Activated CD8-positive, alpha-beta T cell treated with anti-CD3 and anti-CD28 coated beads, Interleukin-2, amount 10 ng/mL, durations not matched to agents 7 days and 5 days (primary cell): ENCODE measurements at regions not wholly inside any gene's neighbourhood (a gene's known extent, or its start where the extent isn't known, plus 50 kb on each side); places are given as distances from the start of the nearest gene placed in this dataset.
"Not testable (repeated sequence)": the region's sequence is repeated elsewhere in the genome, so short reads cannot be mapped to it uniquely, and the experiment has no call there.

ENCODE experiments used
- ATAC-seq: fragments of 150-1000 bp; cut with Tn5 transposase; one replicate; pipeline ENCODE4 v1.10.0; 2021; ENCODE audit warnings: moderate library complexity
- CTCF ChIA-PET: fragments of 350-600 bp; sonication (Branson Sonifier 250); formaldehyde crosslinking; loops from one replicate; lab custom pipeline; 2021; ENCODE audit warnings: antibody characterized with exemption; lab: Charles Lee
- POLR2A ChIA-PET: fragments of 350-600 bp; sonication (Branson Sonifier 250); formaldehyde crosslinking; loops from one replicate; lab custom pipeline; 2021; ENCODE audit warnings: antibody characterized with exemption; lab: Charles Lee
- DNase-seq: peaks from one replicate; pipeline ENCODE4 v3.0.0-alpha.2; 2020
- H3K27ac Mint-ChIP-seq: one replicate; pipeline ENCODE4 v1.8.0; 2021; ENCODE audit warnings: mild to moderate bottlenecking, mixed read lengths
- H3K27me3 Mint-ChIP-seq: one replicate; pipeline ENCODE4 v1.8.0; 2021; ENCODE audit warnings: low read depth, mixed read lengths
- H3K36me3 Mint-ChIP-seq: one replicate; pipeline ENCODE4 v1.8.0; 2021; ENCODE audit warnings: low read depth, mixed read lengths
- H3K4me1 Mint-ChIP-seq: one replicate; pipeline ENCODE4 v1.8.0; 2021; ENCODE audit warnings: low read depth, mixed read lengths
- H3K4me3 Mint-ChIP-seq: one replicate; pipeline ENCODE4 v1.8.0; 2021; ENCODE audit warnings: mild to moderate bottlenecking, mixed read lengths
- H3K9me3 Mint-ChIP-seq: one replicate; pipeline ENCODE4 v1.8.0; 2022; ENCODE audit warnings: mixed read lengths; ENCODE audit not compliant: insufficient read depth

- ATAC-seq, H3K4me1 Mint-ChIP-seq, H3K9me3 Mint-ChIP-seq, DNase-seq, POLR2A ChIA-PET, H3K27ac Mint-ChIP-seq, H3K27me3 Mint-ChIP-seq, H3K4me3 Mint-ChIP-seq, H3K36me3 Mint-ChIP-seq, CTCF ChIA-PET: not testable (repeated sequence)
These were observed 1157.1 kb downstream of the NAALADL2 start for GRCh38 chr3:176016203-176016602.

GRCh38 chr3:176015228-176015627, 1156.1 kb downstream of the NAALADL2 start:
- DNase-seq, H3K27ac Mint-ChIP-seq, POLR2A ChIA-PET, H3K36me3 Mint-ChIP-seq, CTCF ChIA-PET, H3K27me3 Mint-ChIP-seq, H3K4me1 Mint-ChIP-seq, H3K4me3 Mint-ChIP-seq, H3K9me3 Mint-ChIP-seq, ATAC-seq: not testable (repeated sequence)

GRCh38 chr3:176009256-176009655, 1150.1 kb downstream of the NAALADL2 start:
- no peaks in the 10 kb centered on the region for H3K36me3 Mint-ChIP-seq
- POLR2A ChIA-PET: no interaction called here
- CTCF ChIA-PET: no interaction called here
- H3K27ac Mint-ChIP-seq: no peak overlapping the region
- DNase-seq (no peak), ATAC-seq (no peak)
- H3K9me3 Mint-ChIP-seq: peaks cover under 1% of the 10 kb centered on the region
- no peaks in the 10 kb centered on the region for H3K4me1 Mint-ChIP-seq
- H3K27me3 Mint-ChIP-seq: no peaks in the 10 kb centered on the region
- no peak overlapping the region for H3K4me3 Mint-ChIP-seq

- POLR2A ChIA-PET: no interaction called here
- Mint-ChIP-seq H3K27ac (no peak overlapping the region), H3K4me3 (no peak overlapping the region), H3K4me1 (no peaks in the 10 kb centered on the region), H3K9me3 (peaks cover 9% of the 10 kb centered on the region), H3K36me3 (no peaks in the 10 kb centered on the region), H3K27me3 (no peaks in the 10 kb centered on the region)
- no peak for ATAC-seq
- no peak for DNase-seq
- CTCF ChIA-PET: no interaction called here
These were observed 1146.4 kb downstream of the NAALADL2 start for GRCh38 chr3:176005564-176005963.

GRCh38 chr3:175989161-175989560, 1130.0 kb downstream of the NAALADL2 start:
- ChIA-PET POLR2A (no interaction called here), CTCF (no interaction called here)
- Mint-ChIP-seq H3K4me1 (no peaks in the 10 kb centered on the region), H3K27ac (no peak overlapping the region), H3K36me3 (no peaks in the 10 kb centered on the region), H3K27me3 (no peaks in the 10 kb centered on the region), H3K4me3 (no peak overlapping the region), H3K9me3 (peaks cover 10% of the 10 kb centered on the region)
- ATAC-seq: no peak
- DNase-seq: no peak

GRCh38 chr3:175988401-175988800, 1129.3 kb downstream of the NAALADL2 start:
- no peaks in the 10 kb centered on the region for H3K27me3 Mint-ChIP-seq
- DNase-seq (no peak), ATAC-seq (no peak)
- ChIA-PET POLR2A (no interaction called here), CTCF (no interaction called here)
- no peak overlapping the region for H3K4me3 Mint-ChIP-seq
- H3K4me1 Mint-ChIP-seq: no peaks in the 10 kb centered on the region
- peaks cover 10% of the 10 kb centered on the region for H3K9me3 Mint-ChIP-seq
- H3K36me3 Mint-ChIP-seq: no peaks in the 10 kb centered on the region
- H3K27ac Mint-ChIP-seq: no peak overlapping the region

GRCh38 chr3:175985781-175986180, 1126.6 kb downstream of the NAALADL2 start:
- Mint-ChIP-seq H3K36me3 (no peaks in the 10 kb centered on the region), H3K4me1 (no peaks in the 10 kb centered on the region), H3K4me3 (no peak overlapping the region), H3K27me3 (no peaks in the 10 kb centered on the region), H3K27ac (no peak overlapping the region), H3K9me3 (peaks cover 16% of the 10 kb centered on the region)
- CTCF ChIA-PET: no interaction called here
- no peak for DNase-seq
- POLR2A ChIA-PET: no interaction called here
- ATAC-seq: no peak

GRCh38 chr3:175983379-175983778, 1124.2 kb downstream of the NAALADL2 start:
- POLR2A ChIA-PET: no interaction called here
- Mint-ChIP-seq H3K9me3 (peaks cover 23% of the 10 kb centered on the region), H3K4me3 (no peak overlapping the region), H3K27me3 (no peaks in the 10 kb centered on the region), H3K4me1 (no peaks in the 10 kb centered on the region), H3K36me3 (no peaks in the 10 kb centered on the region), H3K27ac (no peak overlapping the region)
- no peak for DNase-seq
- ATAC-seq: no peak
- CTCF ChIA-PET: no interaction called here

GRCh38 chr3:175980486-175981090, 1121.5 kb downstream of the NAALADL2 start:
- Mint-ChIP-seq H3K4me3 (no peak overlapping the region), H3K27ac (no peak overlapping the region), H3K4me1 (no peaks in the 10 kb centered on the region), H3K9me3 (peaks cover 28% of the 10 kb centered on the region), H3K27me3 (no peaks in the 10 kb centered on the region), H3K36me3 (no peaks in the 10 kb centered on the region)
- no peak for DNase-seq
- ATAC-seq: no peak
- ChIA-PET POLR2A (no interaction called here), CTCF (no interaction called here)

- no peak for ATAC-seq
- no peaks in the 10 kb centered on the region for H3K36me3 Mint-ChIP-seq
These were observed 1119.0 kb downstream of the NAALADL2 start for GRCh38 chr3:175977968-175978752.

GRCh38 chr3:175969456-175969855, 1110.3 kb downstream of the NAALADL2 start:
- Mint-ChIP-seq H3K4me1 (no peaks in the 10 kb centered on the region), H3K36me3 (no peaks in the 10 kb centered on the region), H3K27ac (no peak overlapping the region), H3K27me3 (no peaks in the 10 kb centered on the region), H3K9me3 (peaks cover 10% of the 10 kb centered on the region), H3K4me3 (no peak overlapping the region)
- POLR2A ChIA-PET: no interaction called here
- CTCF ChIA-PET: no interaction called here
- ATAC-seq (no peak), DNase-seq (no peak)

More at GRCh38 chr3:175977968-175978752, 1119.0 kb downstream of the NAALADL2 start:
- DNase-seq: no peak
- POLR2A ChIA-PET: no interaction called here
- no peak overlapping the region for H3K4me3 Mint-ChIP-seq
- peaks cover 21% of the 10 kb centered on the region for H3K9me3 Mint-ChIP-seq
- no peaks in the 10 kb centered on the region for H3K4me1 Mint-ChIP-seq
- CTCF ChIA-PET: no interaction called here
- H3K27me3 Mint-ChIP-seq: no peaks in the 10 kb centered on the region
- no peak overlapping the region for H3K27ac Mint-ChIP-seq

- H3K4me1 Mint-ChIP-seq: no peaks in the 10 kb centered on the region
- CTCF ChIA-PET: no interaction called here
- no peaks in the 10 kb centered on the region for H3K36me3 Mint-ChIP-seq
- no peak for ATAC-seq
- POLR2A ChIA-PET: no interaction called here
- H3K27me3 Mint-ChIP-seq: no peaks in the 10 kb centered on the region
- H3K27ac Mint-ChIP-seq: no peak overlapping the region
- peaks cover 12% of the 10 kb centered on the region for H3K9me3 Mint-ChIP-seq
- DNase-seq: no peak
- H3K4me3 Mint-ChIP-seq: no peak overlapping the region
These were observed 1105.9 kb downstream of the NAALADL2 start for GRCh38 chr3:175965036-175965435.
